IMR-90 (cell line): ENCODE measurements at regions not wholly inside any gene's neighbourhood (a gene's known extent, or its start where the extent isn't known, plus 50 kb on each side); places are given as distances from the start of the nearest gene placed in this dataset.

ENCODE experiments used
- ATAC-seq: fragments of 200-7000 bp; cut with Tn5 transposase; 2 replicates; pipeline ENCODE4 v1.9.1; 2020; ENCODE audit warnings: low read depth, mild to moderate bottlenecking, moderate library complexity
- BruUV-seq: library from RNA; stranded (reverse); fragments of 400-500 nt; replicated peaks from 2 replicates; lab custom pipeline; 2021; lab: Mats Ljungman, UMichigan
- CTCF ChIA-PET: fragments of 300-600 bp; formaldehyde crosslinking; extraction: SDS; loops from one replicate; lab custom pipeline; 2021; ENCODE audit warnings: antibody characterized with exemption; lab: Yijun Ruan, JAX
- POLR2A ChIA-PET: fragments of 300-600 bp; sonication (Branson Sonifier 250); formaldehyde crosslinking; loops from one replicate; lab custom pipeline; 2022; ENCODE audit warnings: antibody characterized with exemption; ENCODE audit not compliant: unreplicated experiment; lab: Charles Lee
- DNase-seq: peaks from one replicate; pipeline ENCODE4 v3.0.0; 2013
- H2AFZ ChIP-seq: replicated peaks from 2 replicates; pipeline ENCODE3; 2013; ENCODE audit warnings: low read length, mild to moderate bottlenecking; ENCODE audit not compliant: poor library complexity
- H2AK5ac ChIP-seq: 2 replicates; pipeline ENCODE4 v1.6.1; 2013; ENCODE audit warnings: low read depth, low read length, inconsistent platforms
- H2AK9ac ChIP-seq: replicated peaks from 2 replicates; pipeline ENCODE3; 2013; ENCODE audit warnings: mild to moderate bottlenecking, low read depth, low read length, moderate library complexity; ENCODE audit not compliant: poor library complexity
- H2BK120ac ChIP-seq: 2 replicates; pipeline ENCODE4 v1.6.1; 2013; ENCODE audit warnings: low read depth, low read length, inconsistent platforms
- H2BK15ac ChIP-seq: 3 replicates; pipeline ENCODE4 v1.6.1; 2013; ENCODE audit warnings: low read depth, low read length, inconsistent platforms
- H2BK20ac ChIP-seq: 2 replicates; pipeline ENCODE4 v1.6.1; 2013; ENCODE audit warnings: low read depth, mild to moderate bottlenecking, inconsistent platforms, low read length, moderate library complexity
- H2BK5ac ChIP-seq: 2 replicates; pipeline ENCODE4 v1.6.1; 2013; ENCODE audit warnings: mild to moderate bottlenecking, low read depth, low read length, inconsistent platforms; ENCODE audit not compliant: poor library complexity, severe bottlenecking
- H3K14ac ChIP-seq: replicated peaks from 2 replicates; pipeline ENCODE4 v1.6.1; 2013; ENCODE audit warnings: low read depth, low read length, inconsistent platforms
- H3K18ac ChIP-seq: 2 replicates; pipeline ENCODE4 v1.6.1; 2013; ENCODE audit warnings: low read depth, low read length, control low read depth
- H3K23ac ChIP-seq: 2 replicates; pipeline ENCODE4 v1.6.1; 2013; ENCODE audit warnings: low read depth, low read length, inconsistent platforms
- H3K27ac ChIP-seq: 2 replicates; pipeline ENCODE4 v1.5.1; 2013; ENCODE audit warnings: mild to moderate bottlenecking, control low read depth, low read length; ENCODE audit not compliant: insufficient read depth
- H3K27me3 ChIP-seq: 2 replicates; pipeline ENCODE4 v1.6.1; 2013; ENCODE audit warnings: low read length; ENCODE audit not compliant: control insufficient read depth, insufficient read depth
- H3K36me3 ChIP-seq: 2 replicates; pipeline ENCODE4 v1.6.1; 2013; ENCODE audit warnings: low read length, mixed read lengths; ENCODE audit not compliant: control insufficient read depth, insufficient read depth
- H3K4ac ChIP-seq: 2 replicates; pipeline ENCODE4 v1.6.1; 2013; ENCODE audit warnings: low read depth, low read length, inconsistent platforms
- H3K4me1 ChIP-seq: 2 replicates; pipeline ENCODE4 v1.6.1; 2013; ENCODE audit warnings: low read length, mixed read lengths; ENCODE audit not compliant: control insufficient read depth, insufficient read depth
- H3K4me2 ChIP-seq: 2 replicates; pipeline ENCODE4 v1.6.1; 2013; ENCODE audit warnings: low read depth, mild to moderate bottlenecking, control low read depth, low read length, moderate library complexity
- H3K4me3 ChIP-seq: 2 replicates; pipeline ENCODE4 v1.5.1; 2013; ENCODE audit warnings: low read depth, mild to moderate bottlenecking, control low read depth, low read length, moderate library complexity; ENCODE audit not compliant: insufficient read depth
- H3K56ac ChIP-seq: 2 replicates; pipeline ENCODE4 v1.6.1; 2013; ENCODE audit warnings: low read length, inconsistent platforms; ENCODE audit not compliant: insufficient read depth; ENCODE audit errors: extremely low read depth
- H3K79me1 ChIP-seq, 2 experiments: 2 replicates each; pipeline ENCODE4 v1.6.1; 2013; ENCODE audit warnings: low read length in 2 of 2, inconsistent platforms in 1 of 2, low read depth in 1 of 2
- H3K9ac ChIP-seq: 2 replicates; pipeline ENCODE4 v1.6.1; 2013; ENCODE audit warnings: low read depth, low read length, control low read depth
- H3K9me1 ChIP-seq: 2 replicates; pipeline ENCODE4 v1.6.1; 2013; ENCODE audit warnings: low read length, inconsistent platforms; ENCODE audit not compliant: insufficient read depth
- H3K9me3 ChIP-seq: 2 replicates; pipeline ENCODE4 v1.6.1; 2013; ENCODE audit warnings: low read length; ENCODE audit not compliant: control insufficient read depth, insufficient read depth
- H4K20me1 ChIP-seq: 2 replicates; pipeline ENCODE4 v1.6.1; 2013; ENCODE audit warnings: low read length, inconsistent platforms; ENCODE audit not compliant: insufficient read depth
- H4K5ac ChIP-seq: 2 replicates; pipeline ENCODE4 v1.6.1; 2013; ENCODE audit warnings: mild to moderate bottlenecking, low read depth, low read length, control low read depth
- H4K8ac ChIP-seq, 2 experiments: 2 replicates each; pipeline ENCODE4 v1.6.1; 2013; ENCODE audit warnings: low read depth in 2 of 2, low read length in 2 of 2, control low read depth in 1 of 2, inconsistent platforms in 1 of 2
- H4K91ac ChIP-seq: 2 replicates; pipeline ENCODE4 v1.6.1; 2013; ENCODE audit warnings: low read depth, low read length, inconsistent platforms; ENCODE audit not compliant: insufficient read depth
- CHD1 ChIP-seq: IDR thresholded peaks from 2 replicates; pipeline ENCODE4 v1.6.1; 2012; ENCODE audit warnings: low read depth, low read length, improper control_type of control experiment
- MAZ ChIP-seq: IDR thresholded peaks from 2 replicates; pipeline ENCODE4 v1.6.1; 2012; ENCODE audit warnings: low read depth, mild to moderate bottlenecking, low read length, improper control_type of control experiment, moderate library complexity, borderline replicate concordance
- MXI1 ChIP-seq: IDR thresholded peaks from 2 replicates; pipeline ENCODE4 v1.6.1; 2012; ENCODE audit warnings: low read depth, mild to moderate bottlenecking, low read length, moderate library complexity, borderline replicate concordance
- POLR2A ChIP-seq: IDR thresholded peaks from 2 replicates; pipeline ENCODE4 v1.6.1; 2012; ENCODE audit warnings: mild to moderate bottlenecking, low read depth, low read length
- RAD21 ChIP-seq: IDR thresholded peaks from 2 replicates; pipeline ENCODE4 v1.6.1; 2012; ENCODE audit warnings: low read length, improper control_type of control experiment
- RCOR1 ChIP-seq: IDR thresholded peaks from 2 replicates; pipeline ENCODE4 v1.6.1; 2012; ENCODE audit warnings: mild to moderate bottlenecking, low read length, improper control_type of control experiment; ENCODE audit not compliant: insufficient replicate concordance
- WGBS, 2 experiments: methylation state at CpG; one replicate each; pipeline versions ENCODE4 v1.1.5 to v1.1.7; 2013; ENCODE audit warnings: missing lambda C conversion rate in 2 of 2; ENCODE audit not compliant: insufficient read length in 1 of 2; ENCODE audit errors: extremely low coverage in 2 of 2; 5-methylcytosine and 5-hydroxymethylcytosine counted together
- dilution Hi-C: fragments of 300-500 bp; cut with HindIII; formaldehyde crosslinking; loops from one replicate; pipeline ENCODE4 v1.14.3; 2018; ENCODE audit warnings: low sequenced_read_pairs; ENCODE audit not compliant: unreplicated experiment
- in situ Hi-C: fragments of 300-500 bp; cut with MboI; formaldehyde crosslinking; loops from 3 replicates; pipeline ENCODE4 v1.14.3; 2019; ENCODE audit warnings: low sequenced_read_pairs, inconsistent platforms, mixed read lengths
- intact Hi-C: fragments of 100-400 bp; cut with micrococcal nuclease; formaldehyde crosslinking; loops from 2 replicates; pipeline ENCODE4 v1.10.0; 2022
- TF ChIP-seq, protein P1 (sequence below): fragments of 150-350 bp; IDR thresholded peaks from 2 replicates; pipeline ENCODE4 v1.6.1; 2016; ENCODE audit warnings: low read depth, mild to moderate bottlenecking, low read length, moderate library complexity, borderline replicate concordance
- TF ChIP-seq, protein P2 (sequence below): fragments of 150-350 bp; IDR thresholded peaks from 2 replicates; pipeline ENCODE4 v1.6.1; 2017; ENCODE audit warnings: mild to moderate bottlenecking, antibody characterized with exemption, low read length, low read depth

DNA sequence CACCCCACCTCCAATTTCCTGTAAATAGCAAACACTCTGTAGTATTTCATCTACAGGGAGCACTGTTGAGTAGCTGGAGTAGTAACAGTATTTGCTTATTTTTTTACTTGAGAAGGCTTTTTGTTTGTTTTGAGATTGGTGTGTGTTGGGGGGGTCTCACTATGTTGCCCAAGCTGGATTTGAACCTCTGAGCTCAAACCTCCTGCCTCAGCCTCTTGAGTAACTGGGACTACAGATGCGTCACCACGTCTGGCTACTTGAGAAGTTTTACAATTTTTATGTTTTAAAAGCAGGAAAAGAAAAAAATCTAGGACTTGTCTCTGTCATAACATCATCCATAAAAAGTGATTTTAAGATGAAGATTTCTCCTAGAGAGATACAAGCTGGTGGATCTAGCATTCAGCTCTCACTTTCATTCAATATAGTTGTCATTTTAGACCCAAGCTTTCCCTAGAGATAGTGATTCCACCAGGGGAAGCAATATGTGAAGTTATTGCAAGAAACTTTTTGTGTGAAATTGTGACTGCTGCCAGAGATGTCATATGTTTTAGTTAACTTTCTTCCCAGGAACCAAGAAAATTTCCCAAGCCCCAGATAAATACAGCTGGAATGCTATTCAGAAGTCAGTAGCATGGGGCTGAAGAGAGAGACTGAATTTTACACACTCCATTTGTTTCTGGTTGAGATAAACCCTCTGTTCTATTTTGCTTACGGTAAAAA, 60.2 kb upstream of the MAP4K3 start:
- Histone ChIP-seq H3K4ac (peak overlapping the region; percentile 41; the same call in 1 of the 2 replicates), H3K4me1 (peaks cover 20% of the 10 kb centered on the region), H3K56ac (no peak overlapping the region), H2AK9ac (no peak overlapping the region), H4K20me1 (no peaks in the 10 kb centered on the region), H3K79me1 (peaks cover 5 to 9% of the 10 kb centered on the region in 2 experiments; a peak in 3 of 4 replicates), H2BK120ac (peak overlapping the region; percentile 56; the same call in 1 of the 2 replicates), H3K27me3 (no peaks in the 10 kb centered on the region), H3K9ac (no peak overlapping the region), H3K9me1 (peaks cover 6% of the 10 kb centered on the region; the same call in 1 of the 2 replicates), H4K8ac (peak overlapping the region; percentile 25 to 67; a peak in 2 of 4 replicates), H3K9me3 (no peaks in the 10 kb centered on the region), H4K91ac (0 out of 2 replicates have a peak overlapping the region, but pooled peaks have one; percentile 58), H3K23ac (no peak overlapping the region), H2BK15ac (no peak overlapping the region; the same call in 2 of the 3 replicates), H2BK20ac (peak overlapping the region; percentile 52; the same call in 1 of the 2 replicates), H2AK5ac (peak overlapping the region; percentile 37; the same call in 1 of the 2 replicates), H2BK5ac (peak overlapping the region; percentile 46), H4K5ac (no peak overlapping the region), H3K36me3 (no peaks in the 10 kb centered on the region), H3K4me3 (no peak overlapping the region), H3K18ac (peak overlapping the region; percentile 82), H3K14ac (peak overlapping the region; percentile 20), H3K4me2 (no peak overlapping the region), H2AFZ (no peak overlapping the region), H3K27ac (peak overlapping the region; percentile 68; the same call in 1 of the 2 replicates)
- BruUV-seq = no TSS peak
- ATAC-seq = no peak
- in situ Hi-C loops = no loop called here
- intact Hi-C loops = no loop called here
- no CpG with 5 or more reads among the region's 3 CpGs for WGBS, 2 experiments
- ChIA-PET POLR2A (no interaction called here), CTCF (no interaction called here)
- peak; percentile 70 for DNase-seq
- no peak for TF ChIP-seq CHD1
- TF ChIP-seq RAD21 = no peak
- no peak for TF ChIP-seq MXI1
- TF ChIP-seq, protein P1, sequence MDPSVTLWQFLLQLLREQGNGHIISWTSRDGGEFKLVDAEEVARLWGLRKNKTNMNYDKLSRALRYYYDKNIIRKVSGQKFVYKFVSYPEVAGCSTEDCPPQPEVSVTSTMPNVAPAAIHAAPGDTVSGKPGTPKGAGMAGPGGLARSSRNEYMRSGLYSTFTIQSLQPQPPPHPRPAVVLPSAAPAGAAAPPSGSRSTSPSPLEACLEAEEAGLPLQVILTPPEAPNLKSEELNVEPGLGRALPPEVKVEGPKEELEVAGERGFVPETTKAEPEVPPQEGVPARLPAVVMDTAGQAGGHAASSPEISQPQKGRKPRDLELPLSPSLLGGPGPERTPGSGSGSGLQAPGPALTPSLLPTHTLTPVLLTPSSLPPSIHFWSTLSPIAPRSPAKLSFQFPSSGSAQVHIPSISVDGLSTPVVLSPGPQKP = no peak
- TF ChIP-seq, protein P2, sequence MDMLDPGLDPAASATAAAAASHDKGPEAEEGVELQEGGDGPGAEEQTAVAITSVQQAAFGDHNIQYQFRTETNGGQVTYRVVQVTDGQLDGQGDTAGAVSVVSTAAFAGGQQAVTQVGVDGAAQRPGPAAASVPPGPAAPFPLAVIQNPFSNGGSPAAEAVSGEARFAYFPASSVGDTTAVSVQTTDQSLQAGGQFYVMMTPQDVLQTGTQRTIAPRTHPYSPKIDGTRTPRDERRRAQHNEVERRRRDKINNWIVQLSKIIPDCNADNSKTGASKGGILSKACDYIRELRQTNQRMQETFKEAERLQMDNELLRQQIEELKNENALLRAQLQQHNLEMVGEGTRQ = no peak
- TF ChIP-seq RCOR1 = no peak
- no peak for TF ChIP-seq MAZ
- TF ChIP-seq POLR2A = no peak
- dilution Hi-C loops = no loop called here
